K562 (cell line): ENCODE measurements at regions not wholly inside any gene's neighbourhood (a gene's known extent, or its start where the extent isn't known, plus 50 kb on each side); places are given as distances from the start of the nearest gene placed in this dataset.

Experiments used
- BACH1 ChIP-seq: fragments of 200-800 bp; sonication (Bioruptor generic); IDR thresholded peaks from 2 replicates; pipeline ENCODE4 v1.6.1; 2016; ENCODE audit warnings: missing genetic modification characterization, missing compliant biosample characterization
- BCLAF1 ChIP-seq, 2 experiments: fragments of 450-650 bp in 1 of 2; IDR thresholded peaks; 2 replicates each; pipeline ENCODE4 v1.6.1; 2011 to 2017; ENCODE audit warnings: low read depth in 2 of 2, antibody characterized with exemption in 1 of 2, borderline replicate concordance in 1 of 2, low read length in 1 of 2, mild to moderate bottlenecking in 1 of 2, mixed read lengths in 1 of 2; ENCODE audit not compliant: control insufficient read depth in 1 of 2
- CREB1 ChIP-seq, 2 experiments: sonication (generic) in 1 of 2; formaldehyde crosslinking in 1 of 2; IDR thresholded peaks; 2 replicates each; pipeline versions ENCODE4 v1.6.1 to v1.8.0; 2012 to 2022; ENCODE audit warnings: inconsistent platforms in 1 of 2, mild to moderate bottlenecking in 1 of 2, missing genetic modification reagents in 1 of 2, moderate library complexity in 1 of 2
- CTBP1 ChIP-seq: fragments of 450-650 bp; IDR thresholded peaks from 2 replicates; pipeline ENCODE4 v1.6.1; 2016; ENCODE audit warnings: borderline replicate concordance
- DEAF1 ChIP-seq: fragments of 450-650 bp; formaldehyde crosslinking; IDR thresholded peaks from 2 replicates; pipeline ENCODE4 v1.4.0; 2020; ENCODE audit warnings: mild to moderate bottlenecking, moderate library complexity
- DMBX1 ChIP-seq: fragments of 250-450 bp; sonication (Bioruptor Pico); IDR thresholded peaks from 2 replicates; pipeline ENCODE4 v1.8.0; 2022; ENCODE audit warnings: inconsistent platforms, mild to moderate bottlenecking, moderate library complexity, borderline replicate concordance
- E2F4 ChIP-seq: sonication (generic); formaldehyde crosslinking; IDR thresholded peaks from 2 replicates; pipeline ENCODE4 v1.8.0; 2022; ENCODE audit warnings: mild to moderate bottlenecking, low read depth, missing genetic modification reagents
- E2F6 ChIP-seq, 2 experiments: IDR thresholded peaks; 2 replicates each; pipeline ENCODE4 v1.6.1; 2011; ENCODE audit warnings: borderline replicate concordance in 1 of 2, control low read depth in 1 of 2, low read depth in 1 of 2, low read length in 1 of 2, mild to moderate bottlenecking in 1 of 2, mixed read lengths in 1 of 2, moderate library complexity in 1 of 2; ENCODE audit not compliant: insufficient read depth in 1 of 2, insufficient read length in 1 of 2, poor library complexity in 1 of 2, severe bottlenecking in 1 of 2; ENCODE audit errors: extremely low read depth in 1 of 2
- EWSR1 ChIP-seq: fragments of 450-650 bp; IDR thresholded peaks from 2 replicates; pipeline ENCODE4 v1.6.1; 2018; ENCODE audit warnings: borderline replicate concordance, mild to moderate bottlenecking, low read depth, moderate library complexity; ENCODE audit not compliant: partially characterized antibody
- HDAC2 ChIP-seq: fragments of 450-650 bp; IDR thresholded peaks from 2 replicates; pipeline ENCODE4 v1.6.1; 2016; ENCODE audit warnings: mild to moderate bottlenecking
- HINFP ChIP-seq: fragments of 450-650 bp; conservative IDR thresholded peaks from 2 replicates; pipeline ENCODE4 v1.6.1; 2016; ENCODE audit warnings: missing genetic modification characterization, low read depth, mild to moderate bottlenecking, control low read depth, missing compliant biosample characterization
- HLTF ChIP-seq: fragments of 450-650 bp; IDR thresholded peaks from 2 replicates; pipeline ENCODE4 v1.6.1; 2016
- HNRNPL ChIP-seq: fragments of 200-400 bp; formaldehyde crosslinking; IDR thresholded peaks from 2 replicates; pipeline ENCODE4 v1.6.1; 2017; ENCODE audit warnings: low read depth, mild to moderate bottlenecking, low read length
- KHSRP ChIP-seq: fragments of 450-650 bp; IDR thresholded peaks from 2 replicates; pipeline ENCODE4 v1.6.1; 2017
- NR4A1 ChIP-seq, 2 experiments: fragments of 250-450 bp in 1 of 2; fragments of 450-650 bp in 1 of 2; sonication (Bioruptor Pico) in 1 of 2; IDR thresholded peaks; 2 replicates each; pipeline versions ENCODE4 v1.4.0 to v1.6.1; 2016 to 2020; ENCODE audit warnings: mild to moderate bottlenecking in 2 of 2, missing compliant biosample characterization in 1 of 2, missing genetic modification characterization in 1 of 2, moderate library complexity in 1 of 2
- PHB ChIP-seq: fragments of 250-450 bp; sonication (Bioruptor Pico); IDR thresholded peaks from 2 replicates; pipeline ENCODE4 v1.5.0; 2021
- RUNX1 ChIP-seq: sonication (generic); IDR thresholded peaks from 2 replicates; pipeline ENCODE4 v1.6.1; 2016; ENCODE audit warnings: antibody characterized with exemption, low read depth
- ZNF551 ChIP-seq: fragments of 250-450 bp; sonication (Bioruptor Pico); IDR thresholded peaks from 2 replicates; pipeline ENCODE4 v1.5.0; 2021; ENCODE audit warnings: mild to moderate bottlenecking, moderate library complexity
- ZNF57 ChIP-seq: fragments of 450-650 bp; formaldehyde crosslinking; IDR thresholded peaks from 2 replicates; pipeline ENCODE4 v1.4.0; 2020; ENCODE audit warnings: mild to moderate bottlenecking, moderate library complexity
- ZNF589 ChIP-seq: fragments of 200-800 bp; sonication (Bioruptor generic); IDR thresholded peaks from 2 replicates; pipeline ENCODE4 v1.6.1; 2016; ENCODE audit warnings: low read depth, missing genetic modification characterization, missing compliant biosample characterization

GRCh38 chr5:91281401-91281800, 101.7 kb downstream of the ARRDC3 start (continued):
- TF ChIP-seq CREB1 (IDR thresholded peaks at IDR 0.05) (no peak), CREB1 (CRISPR knock-in tag; IDR thresholded peaks at IDR 0.05) (no peak), RUNX1 (no peak), NR4A1 (CRISPR knock-in tag; IDR thresholded peaks at IDR 0.05) (no peak), NR4A1 (tag; IDR thresholded peaks at IDR 0.05) (no peak), HDAC2 (no peak), BACH1 (tag) (no peak), HINFP (no peak), DMBX1 (no peak), CTBP1 (no peak), HLTF (no peak), E2F6 (IDR thresholded peaks at IDR 0.05; ENCODE audit: borderline replicate concordance in 1 of 2, extremely low read depth in 1 of 2, insufficient read depth in 1 of 2, insufficient read length in 1 of 2, low read depth in 1 of 2, low read length in 1 of 2, poor library complexity in 1 of 2, severe bottlenecking in 1 of 2) (no peak), E2F4 (CRISPR knock-in tag) (no peak), ZNF589 (CRISPR knock-in tag) (no peak), BCLAF1 (IDR thresholded peaks at IDR 0.05; ENCODE audit: borderline replicate concordance in 1 of 2, control insufficient read depth in 1 of 2, low read depth in 2 of 2, low read length in 1 of 2) (no peak), EWSR1 (no peak), HNRNPL (no peak), ZNF57 (no peak), ZNF551 (CRISPR knock-in tag) (no peak), DEAF1 (CRISPR knock-in tag) (0 out of 2 replicates have a peak, but pooled peaks have one; percentile 4), PHB (no peak), KHSRP (no peak)
